Ascending aorta (tissue), 2 donors: ENCODE measurements at regions not wholly inside any gene's neighbourhood (a gene's known extent, or its start where the extent isn't known, plus 50 kb on each side); places are given as distances from the start of the nearest gene placed in this dataset.

Source experiments
- DNase-seq, 2 donors: peaks; one replicate each; pipeline ENCODE4 v3.0.0-alpha.2; 2019; ENCODE audit warnings: low spot score in 2 of 2
- H3K27ac ChIP-seq, 2 donors: fragments of 200-600 bp; sonication (generic); one replicate each; pipeline ENCODE4 v1.5.1; 2016 to 2017; ENCODE audit warnings: mild to moderate bottlenecking in 1 of 2
- H3K27me3 ChIP-seq: fragments of 200-600 bp; sonication (generic); one replicate; pipeline ENCODE4 v1.5.1; 2017
- H3K36me3 ChIP-seq, 2 donors: fragments of 200-600 bp; sonication (generic); one replicate each; pipeline ENCODE4 v1.5.1; 2016
- H3K4me1 ChIP-seq, 2 donors: fragments of 200-600 bp; sonication (generic); one replicate each; pipeline ENCODE4 v1.5.1; 2016 to 2017; ENCODE audit warnings: mild to moderate bottlenecking in 1 of 2
- H3K4me3 ChIP-seq, 2 donors: fragments of 200-600 bp; sonication (generic); one replicate each; pipeline ENCODE4 v1.5.1; 2016 to 2017; ENCODE audit warnings: mild to moderate bottlenecking in 1 of 2
- H3K9me3 ChIP-seq, 2 donors: fragments of 200-600 bp; sonication (generic); one replicate each; pipeline ENCODE4 v1.5.1; 2016
- intact Hi-C: fragments of 100-400 bp; cut with DNase I; formaldehyde crosslinking; loops from one replicate; pipeline ENCODE4 v1.15.1; 2023
- TF ChIP-seq, protein P1 (sequence below), 3 experiments: fragments of 200-600 bp in 2 of 3; fragments of 450-650 bp in 1 of 3; sonication (generic) in 2 of 3; IDR thresholded peaks; one replicate each; pipeline ENCODE4 v1.5.1; 2016 to 2019; ENCODE audit warnings: antibody characterized with exemption in 3 of 3, mild to moderate bottlenecking in 1 of 3, moderate library complexity in 1 of 3

DNA sequence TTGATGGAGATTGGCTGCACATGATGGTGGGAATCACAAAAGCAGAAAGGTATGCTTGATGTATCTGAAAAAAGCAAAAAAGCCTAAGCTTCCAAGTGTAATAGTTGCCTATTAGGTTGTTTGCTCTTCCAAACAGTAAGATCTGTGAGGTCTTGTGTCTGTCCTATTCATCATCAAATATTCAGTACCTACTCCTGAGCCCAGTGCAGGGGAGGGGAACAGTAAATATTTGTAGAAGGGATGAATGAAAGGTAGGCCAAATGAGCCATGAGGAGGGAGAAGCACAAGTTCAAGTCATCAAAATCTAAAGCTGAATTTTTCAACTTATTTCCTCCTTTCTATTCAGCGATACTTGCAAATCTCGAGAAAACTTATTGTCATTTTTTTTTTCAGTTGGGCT, 153.2 kb upstream of the ETAA1 start:
- TF ChIP-seq, protein P1, sequence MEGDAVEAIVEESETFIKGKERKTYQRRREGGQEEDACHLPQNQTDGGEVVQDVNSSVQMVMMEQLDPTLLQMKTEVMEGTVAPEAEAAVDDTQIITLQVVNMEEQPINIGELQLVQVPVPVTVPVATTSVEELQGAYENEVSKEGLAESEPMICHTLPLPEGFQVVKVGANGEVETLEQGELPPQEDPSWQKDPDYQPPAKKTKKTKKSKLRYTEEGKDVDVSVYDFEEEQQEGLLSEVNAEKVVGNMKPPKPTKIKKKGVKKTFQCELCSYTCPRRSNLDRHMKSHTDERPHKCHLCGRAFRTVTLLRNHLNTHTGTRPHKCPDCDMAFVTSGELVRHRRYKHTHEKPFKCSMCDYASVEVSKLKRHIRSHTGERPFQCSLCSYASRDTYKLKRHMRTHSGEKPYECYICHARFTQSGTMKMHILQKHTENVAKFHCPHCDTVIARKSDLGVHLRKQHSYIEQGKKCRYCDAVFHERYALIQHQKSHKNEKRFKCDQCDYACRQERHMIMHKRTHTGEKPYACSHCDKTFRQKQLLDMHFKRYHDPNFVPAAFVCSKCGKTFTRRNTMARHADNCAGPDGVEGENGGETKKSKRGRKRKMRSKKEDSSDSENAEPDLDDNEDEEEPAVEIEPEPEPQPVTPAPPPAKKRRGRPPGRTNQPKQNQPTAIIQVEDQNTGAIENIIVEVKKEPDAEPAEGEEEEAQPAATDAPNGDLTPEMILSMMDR (IDR thresholded peaks at IDR 0.05), result no peak
- Histone ChIP-seq H3K27ac (no peak overlapping the region), H3K4me1 (no peaks in the 10 kb centered on the region), H3K27me3 (no peaks in the 10 kb centered on the region), H3K36me3 (no peaks in the 10 kb centered on the region), H3K4me3 (no peak overlapping the region), H3K9me3 (no peaks in the 10 kb centered on the region)
- no peak for DNase-seq
- intact Hi-C loops, result no loop called here

DNA sequence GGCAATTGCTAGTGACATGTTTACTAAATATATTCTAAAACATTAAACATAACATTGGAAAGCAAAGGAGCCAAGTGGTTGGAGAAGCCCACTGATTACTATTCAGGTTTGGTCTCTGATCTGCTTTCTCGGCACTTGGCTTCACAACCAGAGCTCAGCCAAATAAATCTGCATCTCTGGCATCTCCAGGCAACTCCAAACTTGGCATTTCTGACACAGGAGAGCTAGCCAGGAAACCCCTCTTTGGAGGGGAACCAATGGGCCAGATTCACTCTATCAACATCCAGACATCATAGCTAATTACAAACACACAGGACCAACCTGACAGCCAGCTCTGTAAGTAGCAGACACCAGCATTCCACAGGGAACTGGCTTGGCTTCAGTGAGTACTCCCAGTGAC, 150.3 kb upstream of the ETAA1 start:
- TF ChIP-seq, protein P1 (IDR thresholded peaks at IDR 0.05), result no peak
- no peak overlapping the region for H3K4me3 ChIP-seq
- H3K9me3 ChIP-seq, result no peaks in the 10 kb centered on the region
- H3K4me1 ChIP-seq, result no peaks in the 10 kb centered on the region
- no peak overlapping the region for H3K27ac ChIP-seq
- intact Hi-C loops, result no loop called here
- no peaks in the 10 kb centered on the region for H3K36me3 ChIP-seq
- no peak for DNase-seq
- H3K27me3 ChIP-seq, result no peaks in the 10 kb centered on the region

DNA sequence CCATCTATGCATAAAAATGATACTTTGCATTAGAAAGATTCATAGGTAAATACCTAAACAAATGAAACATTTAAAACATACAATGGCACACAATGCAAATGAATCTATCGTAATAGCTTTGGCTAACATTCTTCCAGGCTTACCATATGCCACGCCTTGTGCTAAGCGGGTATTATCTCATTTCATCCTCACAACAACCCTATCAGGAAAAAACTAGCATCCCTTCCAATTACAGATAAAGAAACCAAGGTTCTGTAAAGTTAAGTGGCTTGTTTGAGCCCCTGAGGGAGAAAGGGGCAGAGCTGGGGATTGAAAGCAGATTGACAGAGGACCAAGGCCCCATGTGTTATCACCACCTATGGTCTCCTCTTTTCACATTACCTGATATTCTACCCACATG, 145.4 kb upstream of the ETAA1 start:
- no peak overlapping the region for H3K27ac ChIP-seq
- no peak for DNase-seq
- H3K4me3 ChIP-seq, result no peak overlapping the region
- TF ChIP-seq, protein P1 (IDR thresholded peaks at IDR 0.05), result no peak
- no peaks in the 10 kb centered on the region for H3K36me3 ChIP-seq
- no peaks in the 10 kb centered on the region for H3K4me1 ChIP-seq
- no peaks in the 10 kb centered on the region for H3K9me3 ChIP-seq
- H3K27me3 ChIP-seq, result no peaks in the 10 kb centered on the region
- intact Hi-C loops, result no loop called here

DNA sequence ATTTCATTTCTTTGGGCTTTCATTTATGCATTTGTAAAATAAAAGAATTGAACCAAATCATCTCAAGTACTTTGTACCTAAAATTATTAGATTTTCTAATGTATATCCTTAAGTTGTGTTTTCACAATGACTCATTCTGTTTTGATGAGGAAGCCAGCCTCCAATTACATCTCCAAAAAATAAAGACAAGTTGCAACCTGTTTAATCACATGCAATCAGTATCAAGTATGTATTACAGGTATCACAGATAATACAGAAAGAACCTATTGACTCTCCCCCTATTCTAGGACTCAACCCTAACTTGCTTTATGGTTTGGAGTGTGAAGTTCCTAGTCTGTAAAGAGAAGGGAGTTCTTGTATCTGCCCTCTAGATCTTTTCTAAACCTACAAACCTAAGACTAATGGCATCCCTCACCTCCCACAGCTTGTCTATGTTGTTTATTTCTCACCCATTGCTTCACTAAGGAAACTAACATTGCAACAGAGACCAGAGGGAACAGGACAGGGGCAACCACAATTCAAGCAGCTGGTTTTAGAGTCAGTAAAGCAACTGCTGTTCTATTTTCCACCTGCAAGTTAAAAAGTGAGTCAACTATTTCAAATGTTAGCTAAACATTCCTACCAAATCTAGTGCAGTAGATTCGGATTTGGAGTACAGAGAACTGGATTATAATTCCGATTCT, 141.1 kb upstream of the ETAA1 start:
- Histone ChIP-seq H3K27ac (no peak overlapping the region), H3K9me3 (no peaks in the 10 kb centered on the region), H3K4me3 (no peak overlapping the region), H3K27me3 (no peaks in the 10 kb centered on the region), H3K36me3 (no peaks in the 10 kb centered on the region), H3K4me1 (peaks cover 0 to 9% of the 10 kb centered on the region in 2 donors)
- no peak for DNase-seq
- TF ChIP-seq, protein P1 (IDR thresholded peaks at IDR 0.05), result no peak
- intact Hi-C loops, result loop anchor here (5.0 kb wide), 1 partner anchor 66 kb away; no protein-coding TSS in a partner anchor

DNA sequence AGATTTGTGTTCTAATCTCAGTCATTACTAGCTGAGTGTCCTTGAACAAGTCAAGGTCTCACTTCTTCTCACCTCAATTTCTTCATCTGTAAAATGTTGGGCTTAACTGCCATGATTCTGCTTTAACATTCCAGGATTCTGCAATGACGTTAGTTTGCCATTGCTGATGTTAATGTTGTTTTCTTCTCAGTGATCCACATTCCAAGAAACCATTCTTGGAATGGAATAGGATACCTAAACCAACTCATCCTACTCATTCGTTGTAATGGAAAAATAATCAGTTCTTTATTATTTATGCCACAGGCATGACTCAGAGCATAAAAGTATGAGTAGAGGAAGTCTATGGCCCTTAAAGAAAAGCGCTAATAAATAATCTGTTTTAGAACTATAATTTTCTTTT, 140.2 kb upstream of the ETAA1 start:
- Histone ChIP-seq H3K27ac (no peak overlapping the region), H3K36me3 (no peaks in the 10 kb centered on the region), H3K27me3 (no peaks in the 10 kb centered on the region), H3K4me1 (peaks cover 0 to 12% of the 10 kb centered on the region in 2 donors), H3K4me3 (no peak overlapping the region), H3K9me3 (no peaks in the 10 kb centered on the region)
- intact Hi-C loops, result loop anchor here (5.0 kb wide), 1 partner anchor 65 kb away; no protein-coding TSS in a partner anchor
- DNase-seq, result no peak
- TF ChIP-seq, protein P1 (IDR thresholded peaks at IDR 0.05), result no peak
